SKM-1 (cell line): ENCODE measurements at regions not wholly inside any gene's neighbourhood (a gene's known extent, or its start where the extent isn't known, plus 50 kb on each side); places are given as distances from the start of the nearest gene placed in this dataset.

Experiments
- DNase-seq: peaks from one replicate; lab custom pipeline; 2025; ENCODE audit not compliant: unreplicated experiment; lab: John Stamatoyannopoulos, UW

- no peak for DNase-seq
These were observed 703.8 kb downstream of the CDH8 start for GRCh38 chr16:61332461-61332860.

GRCh38 chr16:61324044-61324443, 712.2 kb downstream of the CDH8 start:
- no peak for DNase-seq

GRCh38 chr16:61323456-61323855, 712.8 kb downstream of the CDH8 start:
- DNase-seq: no peak

- DNase-seq: no peak
These were observed 715.4 kb downstream of the CDH8 start for GRCh38 chr16:61320791-61321190.

DNA sequence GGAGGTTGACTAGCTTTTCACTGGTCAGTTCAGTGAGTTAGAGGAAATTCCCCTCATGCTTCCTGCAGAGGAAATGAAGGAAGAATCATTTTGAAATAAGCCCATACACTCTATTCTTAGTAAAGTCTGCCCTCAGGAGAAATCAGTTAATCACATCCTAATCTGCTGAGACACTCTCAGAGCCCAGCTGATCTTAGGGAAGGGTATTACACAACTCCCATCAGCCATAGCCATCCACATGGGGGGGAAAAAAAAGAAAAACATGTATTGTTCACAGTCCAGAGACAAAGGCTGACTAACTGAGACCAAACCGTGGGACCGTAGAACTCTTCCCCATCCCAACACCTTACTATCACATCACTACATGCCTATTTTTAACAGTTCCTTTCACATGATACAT, 722.3 kb downstream of the CDH8 start:
- no peak for DNase-seq

- no peak for DNase-seq
These were observed 726.9 kb downstream of the CDH8 start for GRCh38 chr16:61309386-61309785.

GRCh38 chr16:61306204-61306603, 730.0 kb downstream of the CDH8 start:
- no peak for DNase-seq

- DNase-seq: no peak
These were observed 739.4 kb downstream of the CDH8 start for GRCh38 chr16:61296814-61297213.

- DNase-seq: no peak
These were observed 739.9 kb downstream of the CDH8 start for GRCh38 chr16:61296305-61296704.

DNA sequence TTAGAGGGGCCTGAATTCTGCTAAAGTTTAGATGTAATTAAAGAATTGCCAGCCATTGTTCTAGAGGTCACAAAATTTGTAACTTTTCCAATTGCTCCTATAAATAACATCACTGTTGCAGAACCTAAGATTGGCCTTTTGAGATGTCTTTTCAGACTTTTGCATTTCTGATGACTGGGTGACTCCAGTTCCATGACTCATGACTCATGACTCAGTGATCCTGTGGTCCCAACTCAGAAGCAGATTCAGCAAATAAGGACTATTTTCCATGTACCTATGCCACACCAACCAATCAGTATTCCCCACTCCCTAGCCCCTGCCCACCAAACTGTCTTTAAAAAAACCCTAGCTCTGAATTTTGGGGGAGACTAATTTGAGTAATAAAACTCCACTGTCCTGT, 740.9 kb downstream of the CDH8 start:
- DNase-seq: no peak

- DNase-seq: no peak
These were observed 747.1 kb downstream of the CDH8 start for GRCh38 chr16:61289141-61289540.

DNA sequence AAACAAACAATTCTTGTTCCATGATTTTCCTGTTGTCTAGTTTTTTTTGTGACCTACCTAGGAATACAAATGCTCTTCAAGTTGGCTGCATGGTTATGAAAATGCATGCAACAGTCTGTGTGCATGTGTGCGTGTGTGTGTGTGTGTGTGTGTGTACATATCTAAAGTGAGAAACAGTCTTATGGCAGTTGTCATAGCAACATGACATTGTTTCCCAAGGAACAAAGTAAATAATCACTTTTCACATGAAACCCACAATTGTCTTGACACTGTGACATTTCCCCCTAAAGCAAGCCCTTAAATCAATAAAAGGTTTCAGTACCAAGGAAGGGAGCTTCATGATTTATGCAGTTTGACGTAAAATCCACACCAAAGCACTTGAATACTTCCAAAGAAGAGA, 758.4 kb downstream of the CDH8 start:
- DNase-seq: no peak

DNA sequence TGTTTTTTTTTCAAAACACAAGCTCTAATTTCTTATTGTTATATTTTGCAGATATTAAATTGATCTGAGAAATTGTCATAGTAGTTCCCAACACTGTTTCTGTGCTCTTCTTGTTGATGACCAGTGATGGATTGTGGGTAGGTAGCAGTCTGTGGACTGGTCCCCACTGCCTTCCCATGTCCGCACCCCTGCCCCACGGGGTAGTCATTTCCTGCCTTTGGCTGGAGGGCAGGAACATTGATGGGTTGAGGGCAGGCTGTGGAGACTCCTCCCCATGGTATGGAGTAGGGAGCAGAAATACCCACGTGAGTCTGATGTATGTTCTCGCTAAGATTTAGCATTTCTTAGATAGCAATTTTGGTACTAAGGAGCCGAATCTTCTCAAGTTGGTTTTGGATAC, 762.0 kb downstream of the CDH8 start:
- no peak for DNase-seq

- no peak for DNase-seq
These were observed 765.5 kb downstream of the CDH8 start for GRCh38 chr16:61270726-61271125.

GRCh38 chr16:61263400-61263799, 772.8 kb downstream of the CDH8 start:
- no peak for DNase-seq

GRCh38 chr16:61261315-61261714, 774.9 kb downstream of the CDH8 start:
- no peak for DNase-seq

DNA sequence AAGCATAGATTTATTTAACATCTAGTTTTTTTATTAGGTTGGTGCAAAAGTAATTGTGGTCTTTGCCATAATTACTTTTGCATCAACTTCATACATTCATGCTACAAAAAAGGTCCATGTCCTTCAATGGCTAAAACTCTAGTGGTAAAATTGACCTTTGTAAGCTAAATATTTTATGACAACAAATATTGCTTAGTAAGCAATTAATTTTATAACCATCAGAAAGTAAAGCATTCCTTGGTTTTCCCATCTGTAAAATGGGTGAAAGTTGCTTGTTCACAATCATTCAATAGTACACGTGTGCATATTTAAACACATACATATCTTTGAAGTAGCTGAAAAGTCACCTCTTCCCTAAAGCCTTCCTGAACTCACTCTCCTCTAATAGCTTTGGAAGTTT, 789.6 kb downstream of the CDH8 start:
- DNase-seq: no peak

- DNase-seq: no peak
These were observed 792.3 kb downstream of the CDH8 start for GRCh38 chr16:61243954-61244353.

GRCh38 chr16:61237884-61238485, 798.3 kb downstream of the CDH8 start:
- DNase-seq: no peak

- DNase-seq: no peak
These were observed 802.5 kb downstream of the CDH8 start for GRCh38 chr16:61233713-61234112.

GRCh38 chr16:61228371-61228770, 807.9 kb downstream of the CDH8 start:
- no peak for DNase-seq

GRCh38 chr16:61215605-61216004, 820.6 kb downstream of the CDH8 start:
- DNase-seq: no peak

GRCh38 chr16:61214780-61215179, 821.5 kb downstream of the CDH8 start:
- DNase-seq: no peak

- DNase-seq: no peak
These were observed 826.2 kb downstream of the CDH8 start for GRCh38 chr16:61210076-61210475.
